NCI-H446 (cell line): ENCODE measurements at regions not wholly inside any gene's neighbourhood (a gene's known extent, or its start where the extent isn't known, plus 50 kb on each side); places are given as distances from the start of the nearest gene placed in this dataset.

Experiments used
- DNase-seq, 2 experiments: peaks; one replicate each; lab custom pipeline; 2025; lab: John Stamatoyannopoulos, UW

DNA sequence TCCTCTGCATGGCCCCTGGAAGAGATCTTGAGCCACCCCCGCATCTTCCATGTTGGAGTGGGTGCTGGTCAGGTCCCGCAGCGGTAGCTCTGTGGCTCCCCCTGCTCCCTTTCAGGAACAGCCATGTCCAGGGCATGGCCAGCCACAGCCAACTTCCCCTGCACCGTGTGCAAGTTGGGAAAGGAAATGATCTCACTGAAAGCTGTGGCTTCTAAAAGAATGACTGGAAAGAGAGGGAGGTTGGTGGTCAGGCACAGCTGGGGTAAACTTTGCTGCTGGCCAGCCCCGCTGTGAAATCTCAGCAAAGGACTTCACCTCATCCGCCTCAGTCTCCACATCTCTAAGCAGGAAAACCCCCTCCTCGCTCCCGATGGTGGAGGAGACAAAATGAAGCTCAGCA lies 153.6 kb upstream of the CST7 start:
- DNase-seq, result no peak

DNA sequence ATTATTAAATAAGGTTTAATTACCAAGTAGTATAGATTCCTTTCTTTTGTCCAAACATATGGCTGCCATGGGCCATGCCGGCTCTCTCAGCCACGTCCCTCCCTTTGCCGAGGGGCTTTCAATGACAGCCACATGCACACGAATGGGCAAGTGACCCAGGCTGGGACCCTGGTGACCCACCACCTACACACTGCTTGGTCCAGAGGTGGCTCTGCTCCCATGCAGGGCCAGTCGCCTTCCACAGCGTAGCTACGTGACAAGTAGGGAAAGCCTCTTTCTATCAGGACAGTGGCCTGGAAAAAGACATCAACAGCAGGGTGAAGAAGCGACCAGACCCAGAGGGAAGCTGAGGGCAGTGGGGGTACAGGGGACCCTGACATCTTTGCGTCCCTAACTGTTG lies 152.8 kb upstream of the CST7 start:
- DNase-seq, result no peak

DNA sequence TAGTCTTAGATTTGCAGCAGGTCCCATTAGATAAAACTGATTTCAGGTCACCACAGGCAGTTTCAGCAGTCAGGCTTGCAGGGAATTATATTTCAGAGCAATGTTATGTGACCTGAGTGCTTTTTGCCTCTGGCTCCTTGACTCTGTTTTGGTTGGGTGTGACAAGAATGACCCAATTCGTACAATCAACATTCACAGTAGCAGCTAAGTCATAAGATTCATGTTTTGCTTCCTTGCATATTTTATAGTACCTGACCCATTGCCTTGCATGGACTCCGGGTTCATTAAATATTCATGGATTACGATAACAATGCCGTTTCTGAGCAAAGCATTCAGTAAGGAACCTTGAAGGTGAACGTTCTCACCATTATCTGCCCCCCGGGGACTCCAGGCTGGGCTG lies 152.0 kb upstream of the CST7 start:
- no peak for DNase-seq

DNA sequence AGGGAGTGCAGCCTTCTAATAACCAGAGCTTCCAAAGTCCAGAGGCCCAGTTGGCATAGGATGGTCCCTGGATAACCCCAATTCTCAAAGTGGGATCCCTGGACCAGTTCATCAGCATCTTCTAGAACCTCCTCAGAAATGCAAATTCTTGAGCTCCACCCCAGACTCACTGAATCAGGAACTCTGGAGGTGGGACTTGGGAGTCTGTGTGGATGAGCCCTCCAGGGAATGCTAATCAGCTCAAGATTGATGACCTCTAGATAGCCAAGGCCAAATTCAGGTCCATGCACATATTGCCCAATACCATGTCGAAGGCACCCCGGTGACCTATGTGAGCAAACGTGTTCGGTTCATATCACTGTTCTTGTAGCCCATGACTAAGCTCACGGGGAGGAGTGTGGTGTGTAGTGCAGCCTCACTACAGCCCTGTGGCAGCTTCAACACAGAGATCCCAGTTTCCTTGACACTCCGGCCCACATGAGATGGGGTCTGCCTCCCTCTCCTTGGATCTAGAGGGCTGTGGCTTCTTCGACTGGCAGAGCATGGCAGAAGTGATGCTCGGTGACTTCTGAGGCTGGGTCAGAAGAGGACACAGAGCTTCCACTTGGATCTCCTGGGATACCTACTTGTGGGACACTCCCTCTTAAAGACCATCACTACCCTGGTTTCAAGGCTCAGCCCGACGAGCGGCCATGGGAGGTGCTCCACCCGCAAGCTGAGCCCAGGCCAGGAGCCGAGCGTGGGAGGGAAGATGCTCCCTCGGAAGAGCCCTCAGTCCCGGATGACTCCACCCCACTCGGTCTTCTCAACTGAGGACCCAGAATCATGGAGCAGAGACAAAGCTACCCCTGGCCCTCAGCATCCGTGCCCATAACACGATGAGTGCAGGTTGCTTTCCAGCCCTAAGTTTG lies 151.1 kb upstream of the CST7 start:
- no peak for DNase-seq

DNA sequence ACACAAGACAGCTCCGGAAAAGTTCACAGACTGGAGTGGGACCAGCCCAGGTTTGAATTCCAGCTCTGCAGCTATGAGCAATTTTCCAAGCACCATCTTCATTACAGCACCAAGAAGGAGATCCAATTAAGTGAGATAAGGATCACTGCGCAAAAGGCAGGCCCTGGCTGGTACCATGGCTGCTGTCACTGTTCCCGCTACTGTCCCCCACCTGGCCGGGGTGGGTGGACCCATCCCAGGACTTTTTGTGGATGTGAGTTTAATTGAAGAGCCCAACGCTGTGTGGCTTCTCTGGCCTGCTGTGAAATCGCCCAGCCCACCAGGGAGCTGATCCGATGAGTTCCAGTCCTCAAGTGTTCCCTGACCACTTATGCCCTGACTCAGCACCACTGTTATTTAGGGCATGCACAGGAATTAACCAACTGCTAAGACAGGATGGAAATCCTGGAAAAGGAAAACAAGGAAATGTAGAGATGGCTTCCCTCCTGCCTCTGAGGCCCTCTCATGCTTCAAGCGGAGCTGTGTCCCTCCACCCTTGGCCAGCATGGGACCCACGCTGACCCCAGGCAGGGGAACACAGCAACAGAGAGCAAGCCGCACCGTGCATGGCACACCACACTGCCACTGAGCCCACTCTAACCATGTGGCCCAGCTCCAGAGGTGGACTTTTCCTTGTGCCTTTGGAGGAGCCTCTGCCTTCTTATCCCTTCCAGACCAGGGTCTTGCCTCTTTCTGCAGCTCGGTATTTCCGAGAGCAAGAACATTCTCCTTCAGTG lies 150.0 kb upstream of the CST7 start:
- no peak for DNase-seq

DNA sequence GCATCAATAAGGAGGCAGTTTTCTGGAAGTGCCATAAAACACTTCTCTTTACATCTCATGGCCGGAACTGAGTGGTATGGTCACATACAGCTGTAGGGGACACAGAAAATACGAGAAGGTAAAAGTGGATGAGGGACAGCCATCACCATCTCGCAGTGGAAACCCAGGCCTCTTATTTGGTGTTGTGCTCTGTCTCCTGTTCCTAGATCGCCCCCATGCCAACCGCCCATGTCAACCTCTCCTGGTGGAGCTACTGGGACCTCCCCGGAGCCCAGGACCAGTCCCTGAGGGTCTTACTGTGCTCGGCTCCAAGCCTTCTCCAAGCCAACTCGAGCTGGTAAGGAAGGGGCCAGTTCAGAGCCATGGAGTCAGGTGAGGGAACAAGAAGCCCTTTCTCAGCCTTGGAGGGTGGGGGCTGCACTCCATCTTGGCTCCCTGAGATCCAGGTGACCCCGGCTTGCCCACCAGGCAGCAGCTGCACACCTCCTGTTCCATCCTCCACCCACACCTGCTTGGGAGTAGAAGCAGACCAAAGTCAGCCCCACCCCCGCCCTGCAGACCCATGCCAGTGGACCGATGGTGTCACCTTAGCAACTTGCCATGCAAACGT lies 149.0 kb upstream of the CST7 start:
- DNase-seq, result no peak

DNA sequence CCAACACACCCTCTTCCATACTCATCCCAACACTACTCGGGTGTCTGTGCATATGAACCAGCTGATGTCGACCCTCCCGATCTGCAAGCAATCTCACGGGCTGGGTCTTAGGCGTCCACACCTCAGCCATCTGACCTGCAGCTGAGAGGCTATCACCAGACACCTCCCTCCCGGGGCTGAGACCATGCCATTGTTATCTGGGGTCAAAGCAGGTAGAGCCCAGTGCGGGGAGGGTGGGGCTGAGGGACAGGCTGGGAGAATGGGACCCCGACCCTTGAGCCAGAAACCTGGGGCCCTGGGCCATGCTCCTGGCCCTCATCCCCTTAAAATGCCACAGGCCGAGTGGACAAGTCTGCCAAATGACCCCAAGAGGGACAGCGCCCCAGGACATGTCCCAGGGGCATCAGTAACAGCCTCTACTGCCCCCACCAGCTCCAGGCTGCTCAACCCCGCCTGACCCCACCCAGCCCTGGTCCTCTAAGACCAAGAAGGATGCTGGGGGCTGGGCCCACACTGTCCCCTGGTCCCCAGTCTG lies 146.7 kb upstream of the CST7 start:
- no peak for DNase-seq

DNA sequence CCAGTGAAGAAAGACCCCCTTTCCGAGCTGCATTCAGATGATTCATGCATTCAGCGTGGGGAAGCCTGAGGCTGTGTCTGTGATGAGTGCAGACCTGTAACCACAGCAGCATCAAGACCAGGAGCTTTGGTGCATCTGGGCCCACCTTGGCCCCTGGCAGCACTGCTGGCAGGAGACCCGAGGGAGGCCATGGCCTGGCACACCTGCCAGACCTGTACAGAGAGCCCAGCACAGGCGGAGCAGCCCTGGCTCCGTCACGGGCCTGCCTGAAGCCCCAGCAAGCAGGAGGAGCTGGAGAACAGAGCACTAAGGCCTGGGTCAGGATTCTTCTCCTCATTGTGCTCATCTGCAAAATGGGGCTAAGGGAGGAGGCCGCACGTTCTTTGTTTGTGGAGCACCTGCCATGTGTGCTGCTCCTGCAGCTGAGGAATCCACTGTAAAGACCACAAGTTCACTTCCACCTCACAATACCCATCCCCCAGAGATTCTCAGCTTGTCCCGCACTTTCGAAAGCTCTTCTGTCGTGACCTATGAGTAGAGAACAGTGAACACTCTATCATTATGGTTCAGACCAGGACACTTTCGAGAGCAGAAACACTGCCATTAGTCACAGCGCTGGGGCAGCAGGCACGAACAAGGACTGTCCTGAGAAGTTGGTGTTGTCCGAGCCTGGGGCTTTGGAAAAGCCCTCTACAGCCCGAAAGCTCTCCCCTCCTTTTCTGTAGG lies 144.4 kb upstream of the CST7 start:
- DNase-seq, result no peak

DNA sequence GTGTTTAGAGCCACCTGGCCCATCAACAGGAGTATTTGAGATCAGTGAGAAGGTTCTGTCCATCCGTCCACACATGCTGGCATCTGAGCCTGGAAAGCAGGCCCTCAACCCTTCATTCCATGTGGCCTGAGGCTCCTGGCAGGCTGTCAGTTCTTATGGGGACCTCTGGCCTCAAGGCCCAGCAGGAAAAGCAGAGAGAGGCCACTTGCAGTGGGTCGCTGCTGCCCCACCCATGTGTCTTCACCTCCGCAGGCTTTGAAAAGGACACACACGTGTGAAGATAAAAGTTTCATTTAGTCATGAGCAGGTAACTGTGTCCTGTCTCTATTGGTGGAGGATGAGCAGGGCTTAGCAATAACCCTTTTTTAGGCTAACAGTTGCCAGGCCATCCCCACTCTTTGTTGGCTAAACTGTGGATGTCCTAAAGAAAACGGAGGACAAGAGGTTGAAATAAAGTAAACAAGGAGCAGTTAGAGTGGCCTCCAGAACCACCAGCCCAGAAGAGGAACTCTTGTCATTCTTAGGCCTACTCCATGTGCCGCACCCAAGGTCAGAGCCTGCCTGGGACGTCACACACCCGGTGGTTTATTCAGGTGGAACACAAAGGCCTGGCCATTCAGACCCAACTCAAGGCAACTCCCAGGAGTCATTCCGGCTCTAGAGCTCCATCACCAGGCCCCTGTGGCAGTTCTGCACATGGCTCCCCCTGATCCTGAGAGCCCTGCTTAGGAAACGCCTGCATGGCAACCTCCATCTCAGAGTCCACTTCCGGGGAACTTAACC lies 143.4 kb upstream of the CST7 start:
- no peak for DNase-seq

DNA sequence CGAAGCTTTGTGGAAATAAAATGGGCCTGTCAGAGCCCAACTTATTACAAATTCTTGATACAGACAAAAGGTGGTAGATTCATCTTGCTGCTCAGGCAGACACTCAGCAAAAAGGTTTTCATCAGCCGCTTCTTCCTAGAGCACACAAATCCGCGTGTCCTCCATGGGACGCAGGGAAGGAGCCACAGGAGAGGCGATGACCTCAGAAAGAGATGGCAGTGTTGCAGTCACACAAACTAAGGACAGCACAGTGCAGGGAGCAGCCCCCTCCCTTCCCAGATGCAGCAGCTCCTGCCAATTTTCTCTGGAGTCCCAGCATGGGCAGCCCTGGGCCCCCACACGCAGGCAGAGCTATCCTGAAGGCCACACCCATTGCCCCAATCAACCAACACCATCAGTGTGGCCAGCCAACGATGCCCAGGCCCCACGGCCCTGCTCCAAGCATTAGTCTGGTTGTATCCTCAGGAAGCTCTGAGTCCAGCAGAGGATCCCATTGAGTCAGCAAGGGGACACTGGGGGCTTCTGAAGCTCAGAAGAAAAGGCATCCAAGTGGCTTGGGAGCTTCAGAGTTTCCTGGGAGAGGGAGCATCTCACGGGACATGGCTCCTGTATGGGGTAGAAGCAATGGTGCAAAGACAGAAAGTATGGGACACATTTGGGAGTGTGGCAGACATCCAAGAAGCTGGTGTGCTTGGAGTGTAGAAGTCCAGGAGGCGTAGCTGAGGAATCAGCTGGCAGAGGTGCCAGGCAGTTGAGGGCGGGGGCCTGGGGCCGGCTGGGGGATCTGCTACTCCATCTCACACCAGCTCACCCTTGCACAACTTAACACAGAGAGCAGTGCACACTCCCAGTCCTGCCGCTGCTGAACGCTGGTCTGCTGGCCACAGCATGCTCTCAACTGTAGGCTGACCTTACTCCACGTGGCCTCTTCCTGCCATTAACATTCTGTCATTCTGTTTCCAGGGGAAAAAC lies 142.1 kb upstream of the CST7 start:
- DNase-seq, result no peak

DNA sequence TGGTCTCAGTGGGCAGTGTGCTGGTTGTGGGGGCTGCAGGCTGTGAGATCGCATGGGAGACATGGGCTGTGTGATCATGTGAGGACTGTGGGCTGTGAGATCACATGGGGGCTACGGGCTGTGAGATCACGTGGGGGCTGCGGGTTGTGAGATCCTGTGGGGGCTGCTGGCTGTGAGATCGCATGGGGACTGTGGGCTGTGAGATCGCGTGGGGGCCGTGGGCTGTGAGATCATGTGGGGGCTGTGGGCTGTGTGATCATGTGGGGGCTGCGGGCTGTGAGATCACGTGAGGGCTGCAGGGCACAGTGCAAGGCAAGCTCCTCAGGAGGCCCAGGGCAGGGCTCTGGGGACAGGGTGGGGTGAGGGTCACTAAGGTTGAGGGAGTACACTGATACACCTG lies 140.5 kb upstream of the CST7 start:
- no peak for DNase-seq

DNA sequence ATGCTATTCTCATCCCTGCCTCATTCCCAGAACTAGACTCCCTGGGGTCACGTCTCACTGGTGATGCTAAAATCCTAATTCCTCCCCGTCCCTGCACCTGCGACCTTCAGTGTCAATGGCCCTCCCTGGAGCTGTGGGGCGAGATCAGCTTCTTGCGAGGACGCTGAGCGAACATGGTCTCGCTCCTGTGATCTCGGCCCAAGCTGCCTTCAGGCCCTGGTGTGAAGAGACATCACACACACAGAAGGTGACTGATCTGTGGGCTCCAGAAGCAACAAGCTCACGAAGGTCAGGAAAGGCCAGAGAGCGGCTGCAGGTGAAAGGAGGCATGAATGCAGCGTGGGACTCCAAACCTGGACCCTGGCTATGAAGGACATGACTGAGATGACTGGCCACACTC lies 139.5 kb upstream of the CST7 start:
- no peak for DNase-seq

DNA sequence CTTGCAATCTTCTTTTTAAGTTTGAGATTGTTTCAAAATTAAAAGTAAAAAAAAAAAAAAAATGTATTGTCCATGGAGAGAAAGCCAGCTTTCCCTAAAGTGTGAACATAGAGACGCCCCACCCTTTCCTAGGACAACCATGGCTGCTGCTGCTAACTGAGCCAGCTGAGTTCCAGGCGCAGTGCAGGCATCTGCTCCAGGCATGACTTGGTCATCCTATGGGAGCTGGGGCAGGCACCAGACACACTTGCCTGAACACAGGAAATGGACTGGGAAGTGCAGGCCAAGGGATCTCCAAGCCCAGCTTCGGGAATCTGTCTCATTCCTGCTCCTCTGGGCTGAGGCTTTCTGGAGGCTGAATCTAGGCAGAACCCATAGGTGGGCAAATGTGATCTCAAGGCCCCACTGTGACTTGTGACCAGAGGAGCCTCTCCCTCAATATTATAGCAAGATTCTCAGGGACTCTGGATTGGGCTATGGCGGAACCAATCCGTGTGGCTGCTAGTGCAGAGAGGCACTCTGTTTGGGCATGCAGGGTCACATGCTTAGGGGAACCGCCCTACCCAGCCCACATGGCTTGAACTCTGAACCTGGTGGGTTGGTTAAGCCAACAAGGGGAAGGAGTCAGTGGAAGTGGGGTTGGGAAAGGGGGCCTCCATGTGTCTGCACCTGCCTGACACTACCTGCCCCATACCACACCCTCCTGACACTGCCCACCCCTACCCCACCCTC lies 138.2 kb upstream of the CST7 start:
- DNase-seq, result no peak

DNA sequence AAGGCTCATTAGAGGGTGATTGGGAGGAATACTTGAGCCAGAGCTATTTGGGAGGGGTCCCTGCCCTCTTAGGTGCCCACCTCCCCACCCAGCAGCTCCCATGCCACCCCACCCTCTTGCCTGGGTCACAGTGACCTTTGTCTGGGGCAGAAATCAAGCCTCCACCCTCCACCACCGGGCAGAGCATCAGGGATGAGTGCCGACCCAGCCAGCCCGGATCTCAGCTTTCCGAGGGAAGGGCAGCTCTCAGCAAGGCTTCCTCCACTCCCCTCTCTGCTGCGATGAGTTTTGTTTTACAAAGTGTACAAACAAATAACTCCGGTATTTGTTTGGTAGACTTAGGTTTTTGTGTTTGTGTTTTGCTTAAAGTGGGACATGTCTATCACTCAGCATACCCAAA lies 136.7 kb upstream of the CST7 start:
- no peak for DNase-seq

DNA sequence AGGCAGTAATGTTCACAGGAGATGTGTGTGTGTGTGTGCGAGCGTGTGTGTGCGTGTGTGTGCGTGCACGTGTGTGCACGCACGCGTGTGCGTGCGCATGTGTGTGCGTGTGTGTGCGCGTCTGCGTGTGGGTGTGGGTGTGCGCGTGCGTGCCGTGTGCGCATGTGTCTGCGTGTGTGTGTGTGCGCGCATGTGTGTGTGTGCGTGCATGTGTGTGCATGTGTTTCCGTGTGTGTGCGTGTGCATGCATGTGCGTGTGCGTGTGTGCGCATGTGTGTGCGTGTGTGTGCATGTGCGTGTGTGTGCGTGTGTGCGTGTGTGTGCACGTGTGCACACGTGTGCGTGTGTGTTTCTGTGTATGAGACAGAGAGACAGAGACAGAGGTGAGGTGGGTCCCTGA lies 136.0 kb upstream of the CST7 start:
- no peak for DNase-seq

DNA sequence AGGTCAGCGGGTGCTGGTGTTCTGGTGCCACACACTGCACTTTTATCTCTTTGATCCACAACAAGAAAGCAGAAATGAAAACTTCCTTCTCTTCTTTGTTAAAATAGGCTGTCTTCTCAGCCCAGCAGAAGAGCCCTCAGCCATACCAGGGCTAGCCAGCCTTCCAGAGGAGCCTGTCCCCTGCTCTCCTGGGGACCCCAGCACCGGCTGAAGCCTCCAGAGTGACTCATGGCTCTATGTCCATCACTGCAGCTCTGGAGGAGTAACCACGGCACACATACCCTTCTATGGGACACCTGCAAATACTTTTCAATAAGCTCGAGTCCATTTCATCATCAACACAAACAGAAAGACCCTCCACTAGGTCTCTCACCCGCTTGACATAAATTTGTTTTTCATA lies 135.6 kb upstream of the CST7 start:
- DNase-seq, result no peak

DNA sequence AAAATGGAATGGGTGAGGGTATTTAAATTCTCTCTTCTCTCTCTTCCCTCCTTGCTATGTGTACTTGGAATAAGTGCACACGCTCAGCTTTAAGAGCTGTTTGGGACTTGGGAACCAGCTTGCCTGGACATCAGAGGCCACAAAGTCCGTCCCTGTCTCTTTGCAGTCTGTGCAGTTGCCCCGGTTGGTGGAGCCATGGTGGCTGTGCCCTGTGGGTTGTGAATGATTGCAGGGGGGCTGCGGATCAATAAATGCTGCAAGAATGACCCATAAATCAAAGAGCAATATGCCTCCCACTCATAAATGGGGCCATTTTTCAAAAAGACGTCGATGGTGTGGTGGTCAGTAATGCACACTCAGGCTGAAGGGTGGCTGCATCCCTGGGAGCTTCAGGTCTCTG lies 135.1 kb upstream of the CST7 start:
- no peak for DNase-seq

DNA sequence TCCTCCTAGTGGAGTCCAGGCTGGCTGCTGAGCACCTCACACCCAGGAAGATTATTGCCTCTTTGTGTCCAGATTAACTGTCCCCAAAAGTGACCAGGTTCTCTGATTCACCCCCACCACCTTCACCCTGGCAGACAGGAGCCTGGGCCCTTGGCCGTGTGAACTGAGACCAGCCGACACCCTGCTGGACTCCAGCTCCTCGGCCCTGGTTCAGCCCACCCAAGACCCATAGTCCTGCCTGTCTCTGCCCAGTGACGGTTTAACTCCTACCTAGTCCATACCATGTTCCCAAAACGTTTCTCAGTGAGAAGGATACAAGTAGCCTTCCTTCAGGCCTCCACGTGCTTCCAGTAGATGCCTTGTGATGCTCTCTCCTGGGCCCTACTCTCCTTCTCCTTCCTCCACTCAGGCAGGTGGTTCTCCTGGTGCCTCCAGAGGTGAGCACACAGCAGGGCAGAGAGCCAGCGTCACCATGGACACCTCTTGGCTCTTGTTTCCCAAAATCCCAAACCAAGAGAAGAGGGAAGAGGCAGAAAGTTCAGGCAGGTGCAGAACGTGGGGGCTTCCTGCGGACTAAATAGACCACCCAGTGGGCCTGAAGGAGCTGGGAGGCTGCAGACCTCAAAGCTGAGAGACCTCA lies 134.4 kb upstream of the CST7 start:
- no peak for DNase-seq
